Naive thymus-derived CD8-positive, alpha-beta T cell (primary cell): ENCODE measurements at regions not wholly inside any gene's neighbourhood (a gene's known extent, or its start where the extent isn't known, plus 50 kb on each side); places are given as distances from the start of the nearest gene placed in this dataset.

Experiments
- ATAC-seq, 2 donors: fragments of 150-1000 bp; cut with Tn5 transposase in 1 of 2; sonication (Bioruptor Pico), chemical (Tn5 transposase) in 1 of 2; 1 replicate in 1 of 2; 2 replicates in 1 of 2; pipeline ENCODE4 v1.10.0; 2021; ENCODE audit warnings: mild to moderate bottlenecking in 2 of 2, moderate library complexity in 2 of 2
- POLR2A ChIA-PET: fragments of 350-600 bp; sonication (Branson Sonifier 250); formaldehyde crosslinking; loops from one replicate; lab custom pipeline; 2021; ENCODE audit warnings: antibody characterized with exemption; lab: Charles Lee
- DNase-seq, 10 donors: peaks; one replicate each; pipeline versions ENCODE4 v3.0.0 to v3.0.0-alpha.2; 2020 to 2022
- H3K27ac Mint-ChIP-seq, 10 donors: one replicate each; pipeline ENCODE4 v1.8.0; 2020 to 2022; ENCODE audit warnings: mild to moderate bottlenecking in 10 of 10, mixed read lengths in 10 of 10, moderate library complexity in 4 of 10, inconsistent platforms in 1 of 10
- H3K27me3 Mint-ChIP-seq, 5 donors: one replicate each; pipeline ENCODE4 v1.8.0; 2021 to 2022; ENCODE audit warnings: mixed read lengths in 5 of 5
- H3K36me3 Mint-ChIP-seq, 3 donors: one replicate each; pipeline ENCODE4 v1.8.0; 2020 to 2022; ENCODE audit warnings: mixed read lengths in 3 of 3, mild to moderate bottlenecking in 2 of 3, inconsistent platforms in 1 of 3
- H3K4me1 Mint-ChIP-seq, 4 donors: one replicate each; pipeline ENCODE4 v1.8.0; 2021 to 2022; ENCODE audit warnings: mixed read lengths in 4 of 4
- H3K4me3 Mint-ChIP-seq, 10 donors: one replicate each; pipeline ENCODE4 v1.8.0; 2020 to 2022; ENCODE audit warnings: mild to moderate bottlenecking in 10 of 10, mixed read lengths in 10 of 10, moderate library complexity in 6 of 10, inconsistent platforms in 1 of 10
- H3K9me3 Mint-ChIP-seq, 9 donors: one replicate each; pipeline ENCODE4 v1.8.0; 2020 to 2022; ENCODE audit warnings: mixed read lengths in 9 of 9, mild to moderate bottlenecking in 3 of 9, inconsistent platforms in 1 of 9, moderate library complexity in 1 of 9

- peak in 6 of 10 donors; percentile 15 to 45 (median 28) for DNase-seq
- H3K27ac Mint-ChIP-seq = no peak overlapping the region
- H3K27me3 Mint-ChIP-seq = peaks cover 7 to 44% (median 24%) of the 10 kb centered on the region in 5 donors
These were observed 104.6 kb upstream of the EXOC2 start for GRCh38 chr6:797479-798077.

GRCh38 chr6:795046-795685 lies 102.2 kb upstream of the EXOC2 start:
- no peaks in the 10 kb centered on the region for H3K4me1 Mint-ChIP-seq
- DNase-seq = no peak
- POLR2A ChIA-PET = no interaction called here
- H3K27ac Mint-ChIP-seq = no peak overlapping the region
- ATAC-seq = no peak
- peaks cover 0 to 4% (median 0%) of the 10 kb centered on the region in 3 donors for H3K36me3 Mint-ChIP-seq
- H3K4me3 Mint-ChIP-seq = no peak overlapping the region
- peaks cover 9 to 53% (median 34%) of the 10 kb centered on the region in 5 donors for H3K27me3 Mint-ChIP-seq
- peaks cover 0 to 2% (median 0%) of the 10 kb centered on the region in 9 donors for H3K9me3 Mint-ChIP-seq

More at GRCh38 chr6:797479-798077, 104.6 kb upstream of the EXOC2 start:
- Mint-ChIP-seq H3K4me1 (no peaks in the 10 kb centered on the region), H3K4me3 (no peak overlapping the region), H3K9me3 (no peaks in the 10 kb centered on the region), H3K36me3 (no peaks in the 10 kb centered on the region)
- POLR2A ChIA-PET = no interaction called here
- peak in 1 of 2 donors; percentile 49 for ATAC-seq

GRCh38 chr6:793261-793660 lies 100.3 kb upstream of the EXOC2 start:
- Mint-ChIP-seq H3K9me3 (peaks cover 0 to 2% (median 0%) of the 10 kb centered on the region in 9 donors), H3K4me1 (peaks cover 0 to 2% (median under 1%) of the 10 kb centered on the region in 4 donors), H3K36me3 (peaks cover 0 to 4% (median 0%) of the 10 kb centered on the region in 3 donors), H3K27me3 (peaks cover 9 to 53% (median 32%) of the 10 kb centered on the region in 5 donors), H3K4me3 (no peak overlapping the region), H3K27ac (no peak overlapping the region)
- POLR2A ChIA-PET = no interaction called here
- DNase-seq = no peak
- ATAC-seq = no peak

- Mint-ChIP-seq H3K4me3 (no peak overlapping the region), H3K27ac (no peak overlapping the region), H3K9me3 (peaks cover 0 to 2% (median 0%) of the 10 kb centered on the region in 9 donors), H3K36me3 (peaks cover 0 to 4% (median 0%) of the 10 kb centered on the region in 3 donors), H3K27me3 (peaks cover 9 to 50% (median 30%) of the 10 kb centered on the region in 5 donors), H3K4me1 (peaks cover 4 to 8% (median 7%) of the 10 kb centered on the region in 4 donors)
- ATAC-seq (no peak), DNase-seq (no peak)
- POLR2A ChIA-PET = no interaction called here
These were observed 99.7 kb upstream of the EXOC2 start for GRCh38 chr6:792662-793061.

- H3K4me3 Mint-ChIP-seq = peak overlapping the region in 9 of 10 donors; percentile 3 to 71 (median 48)
These were observed 95.1 kb upstream of the EXOC2 start for GRCh38 chr6:788058-788457.

GRCh38 chr6:786946-787763 lies 94.2 kb upstream of the EXOC2 start:
- no peak for ATAC-seq
- POLR2A ChIA-PET = no interaction called here
- H3K4me1 Mint-ChIP-seq = peaks cover 9 to 18% (median 11%) of the 10 kb centered on the region in 4 donors
- H3K36me3 Mint-ChIP-seq = peaks cover 0 to 4% (median 0%) of the 10 kb centered on the region in 3 donors
- DNase-seq = no peak
- peaks cover 0 to 13% (median 5%) of the 10 kb centered on the region in 5 donors for H3K27me3 Mint-ChIP-seq
- H3K27ac Mint-ChIP-seq = peak overlapping the region in 2 of 10 donors; percentile 60 to 71
- H3K9me3 Mint-ChIP-seq = peaks cover 0 to 2% (median 0%) of the 10 kb centered on the region in 9 donors
- peak overlapping the region in 3 of 10 donors; percentile 5 to 57 (median 28) for H3K4me3 Mint-ChIP-seq

More at GRCh38 chr6:788058-788457, 95.1 kb upstream of the EXOC2 start:
- peaks cover 0 to 2% (median 0%) of the 10 kb centered on the region in 9 donors for H3K9me3 Mint-ChIP-seq
- POLR2A ChIA-PET = no interaction called here
- H3K27ac Mint-ChIP-seq = peak overlapping the region in 3 of 10 donors; percentile 15 to 74 (median 31)
- H3K36me3 Mint-ChIP-seq = peaks cover 0 to 4% (median 0%) of the 10 kb centered on the region in 3 donors
- peaks cover 4 to 19% (median 14%) of the 10 kb centered on the region in 5 donors for H3K27me3 Mint-ChIP-seq
- ATAC-seq = peak; percentile 20 to 82
- peak in 4 of 10 donors; percentile 17 to 36 (median 24) for DNase-seq
- H3K4me1 Mint-ChIP-seq = peaks cover 9 to 18% (median 11%) of the 10 kb centered on the region in 4 donors

- DNase-seq (no peak), ATAC-seq (no peak)
- Mint-ChIP-seq H3K4me3 (no peak overlapping the region), H3K27me3 (peaks cover 0 to 2% (median 0%) of the 10 kb centered on the region in 5 donors), H3K9me3 (no peaks in the 10 kb centered on the region), H3K27ac (no peak overlapping the region), H3K4me1 (peaks cover 9 to 18% (median 11%) of the 10 kb centered on the region in 4 donors), H3K36me3 (no peaks in the 10 kb centered on the region)
- POLR2A ChIA-PET = no interaction called here
These were observed 91.2 kb upstream of the EXOC2 start for GRCh38 chr6:783966-784735.

GRCh38 chr6:782141-782540 lies 89.2 kb upstream of the EXOC2 start:
- H3K9me3 Mint-ChIP-seq = no peaks in the 10 kb centered on the region
- DNase-seq (no peak), ATAC-seq (no peak)
- H3K4me3 Mint-ChIP-seq = no peak overlapping the region
- H3K36me3 Mint-ChIP-seq = no peaks in the 10 kb centered on the region
- peaks cover 0 to 5% (median 1%) of the 10 kb centered on the region in 4 donors for H3K4me1 Mint-ChIP-seq
- no peak overlapping the region for H3K27ac Mint-ChIP-seq
- peaks cover 0 to 12% (median 2%) of the 10 kb centered on the region in 5 donors for H3K27me3 Mint-ChIP-seq
- POLR2A ChIA-PET = no interaction called here

GRCh38 chr6:781350-781961 lies 88.5 kb upstream of the EXOC2 start:
- ATAC-seq = no peak
- peaks cover 0 to 18% (median 4%) of the 10 kb centered on the region in 5 donors for H3K27me3 Mint-ChIP-seq
- POLR2A ChIA-PET = no interaction called here

GRCh38 chr6:780706-781105 lies 87.8 kb upstream of the EXOC2 start:
- H3K27me3 Mint-ChIP-seq = peaks cover 1 to 23% (median 6%) of the 10 kb centered on the region in 5 donors
- H3K4me3 Mint-ChIP-seq = no peak overlapping the region
- peaks cover 0 to 4% (median 0%) of the 10 kb centered on the region in 4 donors for H3K4me1 Mint-ChIP-seq
- DNase-seq = no peak
- no peak overlapping the region for H3K27ac Mint-ChIP-seq
- POLR2A ChIA-PET = no interaction called here
- no peak for ATAC-seq
- H3K9me3 Mint-ChIP-seq = no peaks in the 10 kb centered on the region
- no peaks in the 10 kb centered on the region for H3K36me3 Mint-ChIP-seq

More at GRCh38 chr6:781350-781961, 88.5 kb upstream of the EXOC2 start:
- Mint-ChIP-seq H3K27ac (no peak overlapping the region), H3K4me3 (no peak overlapping the region), H3K4me1 (peaks cover 0 to 2% (median 0%) of the 10 kb centered on the region in 4 donors), H3K36me3 (no peaks in the 10 kb centered on the region), H3K9me3 (no peaks in the 10 kb centered on the region)
- no peak for DNase-seq

GRCh38 chr6:776951-777350 lies 84.0 kb upstream of the EXOC2 start:
- POLR2A ChIA-PET = no interaction called here
- H3K27ac Mint-ChIP-seq = no peak overlapping the region
- ATAC-seq (no peak), DNase-seq (no peak)
- H3K4me1 Mint-ChIP-seq = peaks cover 0 to 4% (median 0%) of the 10 kb centered on the region in 4 donors
- peaks cover 6 to 35% (median 9%) of the 10 kb centered on the region in 5 donors for H3K27me3 Mint-ChIP-seq
- peaks cover 0 to 9% (median 0%) of the 10 kb centered on the region in 9 donors for H3K9me3 Mint-ChIP-seq
- no peak overlapping the region for H3K4me3 Mint-ChIP-seq
- peaks cover 0 to 4% (median 4%) of the 10 kb centered on the region in 3 donors for H3K36me3 Mint-ChIP-seq
